Heart right ventricle (tissue), 16 donors: ENCODE measurements at regions not wholly inside any gene's neighbourhood (a gene's known extent, or its start where the extent isn't known, plus 50 kb on each side); places are given as distances from the start of the nearest gene placed in this dataset.
A peak's percentile ranks its signal among the peaks of the same experiment; 100 is the strongest.

Experiments used
- ATAC-seq, 8 donors: fragments of 200-7000 bp; cut with Tn5 transposase; one replicate each; pipeline ENCODE4 v1.9.1; 2020; ENCODE audit warnings: mild to moderate bottlenecking in 8 of 8, moderate library complexity in 8 of 8, moderate number of reproducible peaks in 1 of 8
- DNase-seq, 2 donors: peaks; one replicate each; pipeline ENCODE4 v3.0.0-alpha.2; 2020
- H3K27ac ChIP-seq, 10 donors: fragments of 200-600 bp; sonication (generic) in 2 of 10; one replicate each; pipeline versions ENCODE4 v1.5.0 to v1.8.0; 2020 to 2022; ENCODE audit warnings: mild to moderate bottlenecking in 3 of 10
- H3K27me3 ChIP-seq, 7 donors: fragments of 200-600 bp; one replicate each; pipeline ENCODE4 v1.8.0; 2021 to 2022; ENCODE audit warnings: mild to moderate bottlenecking in 2 of 7
- H3K36me3 ChIP-seq, 9 donors: fragments of 200-600 bp; sonication (generic) in 1 of 9; one replicate each; pipeline versions ENCODE4 v1.5.0 to v1.8.0; 2020 to 2022; ENCODE audit warnings: mild to moderate bottlenecking in 2 of 9
- H3K4me1 ChIP-seq, 9 donors: fragments of 200-600 bp; sonication (generic) in 1 of 9; one replicate each; pipeline versions ENCODE4 v1.5.0 to v1.8.0; 2020 to 2022; ENCODE audit warnings: mild to moderate bottlenecking in 4 of 9
- H3K4me3 ChIP-seq, 10 donors: fragments of 200-600 bp; sonication (generic) in 2 of 10; one replicate each; pipeline versions ENCODE4 v1.5.0 to v1.8.0; 2020 to 2022; ENCODE audit warnings: mild to moderate bottlenecking in 7 of 10, moderate library complexity in 2 of 10
- H3K9me3 ChIP-seq, 11 donors: fragments of 200-600 bp in 10 of 11; sonication (generic) in 2 of 11; one replicate each; pipeline versions ENCODE4 v1.5.0 to v1.8.0; 2013 to 2022; ENCODE audit warnings: mild to moderate bottlenecking in 2 of 11, control low read depth in 1 of 11, moderate library complexity in 1 of 11
- WGBS, 2 donors: extraction: QIAGEN DNeasy Blood & Tissue Kit; methylation state at CpG; one replicate each; pipeline ENCODE4 v1.1.7; 2013; ENCODE audit warnings: inconsistent platforms in 1 of 2; 5-methylcytosine and 5-hydroxymethylcytosine counted together
- intact Hi-C, 10 donors: fragments of 100-400 bp; cut with DNase I; formaldehyde crosslinking; loops; one replicate each; pipeline versions ENCODE4 v1.11.1 to v1.14.2; 2022
- TF ChIP-seq, protein P1 (sequence below), 9 donors: fragments of 200-600 bp; sonication (generic) in 2 of 9; IDR thresholded peaks; one replicate each; pipeline versions ENCODE4 v1.5.0 to v1.8.0; 2021 to 2022; ENCODE audit warnings: antibody characterized with exemption in 9 of 9, mild to moderate bottlenecking in 5 of 9, moderate library complexity in 1 of 9
- donor health status: Arrhythmogenic right ventricular cardiomyopathy.
- donor health status: ischemic (EF 13 %, LVEDD 7.1; RV severe dilation, severe dysfunction).
- donor health status: healthy with polysubstance abuse.
- donor health status: DM: no; HTN: yes; CAD: no.
- donor health status: DM: no; HTN: no; CAD: no.
- donor health status: ischemic (EF 25% LVEDD 6.9; RV normal size, moderate dysfunction).
- donor health status: ischemic (EF 25% LVEDD 5.7; RV mildly dilated, moderate dysfunction).
- donor health status: healthy.
- donor health status: DM: yes; HTN: yes; CAD: no.
- donor health status: Ischemic cardiomyopathy.
- donor health status: ischemic (EF 35%, LVEDD 5.7; RV mildly dilated, moderate dysfunction).
- donor health status: nonischemic (EF 11% LVEDD 7.7; RV severe dilation, severe dysfunction).
- donor health status: DM: yes; HTN: yes; CAD: no.
- donor health status: PGD.
- donor health status: ischemic (EF 29% LVEDD 5.4; RV normal size, mild dysfunction).
- donor health status: nonischemic (EF 23%, LVEDD 6.1; RV moderate dilation, normal function).

DNA sequence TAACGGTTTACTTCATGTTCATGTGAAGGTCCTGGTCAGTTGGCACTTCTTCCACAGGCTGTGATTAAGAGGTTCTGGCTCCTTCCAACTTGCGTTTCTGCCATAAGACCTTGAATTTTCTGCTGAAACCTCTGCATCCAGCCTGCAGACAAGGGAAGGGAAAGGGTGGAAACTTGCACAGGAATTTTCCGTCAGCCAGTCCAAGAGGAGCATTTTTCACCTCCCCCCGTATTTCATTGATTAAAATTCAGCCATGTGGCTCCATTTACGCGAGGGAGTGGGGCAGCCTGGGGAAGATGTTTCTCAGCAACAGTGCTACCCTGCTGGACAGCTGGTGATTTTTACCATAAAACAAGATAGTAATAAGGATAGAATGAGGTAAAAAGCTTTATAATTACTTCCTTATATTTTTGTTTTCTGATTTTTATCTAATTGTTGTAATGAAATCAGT, 101.5 kb upstream of the SMIM36 start:
- peaks cover 0 to 16% (median 5%) of the 10 kb centered on the region in 9 donors for H3K4me1 ChIP-seq
- no peak overlapping the region for H3K4me3 ChIP-seq
- no peak for DNase-seq
- H3K9me3 ChIP-seq = no peaks in the 10 kb centered on the region
- TF ChIP-seq, protein P1, sequence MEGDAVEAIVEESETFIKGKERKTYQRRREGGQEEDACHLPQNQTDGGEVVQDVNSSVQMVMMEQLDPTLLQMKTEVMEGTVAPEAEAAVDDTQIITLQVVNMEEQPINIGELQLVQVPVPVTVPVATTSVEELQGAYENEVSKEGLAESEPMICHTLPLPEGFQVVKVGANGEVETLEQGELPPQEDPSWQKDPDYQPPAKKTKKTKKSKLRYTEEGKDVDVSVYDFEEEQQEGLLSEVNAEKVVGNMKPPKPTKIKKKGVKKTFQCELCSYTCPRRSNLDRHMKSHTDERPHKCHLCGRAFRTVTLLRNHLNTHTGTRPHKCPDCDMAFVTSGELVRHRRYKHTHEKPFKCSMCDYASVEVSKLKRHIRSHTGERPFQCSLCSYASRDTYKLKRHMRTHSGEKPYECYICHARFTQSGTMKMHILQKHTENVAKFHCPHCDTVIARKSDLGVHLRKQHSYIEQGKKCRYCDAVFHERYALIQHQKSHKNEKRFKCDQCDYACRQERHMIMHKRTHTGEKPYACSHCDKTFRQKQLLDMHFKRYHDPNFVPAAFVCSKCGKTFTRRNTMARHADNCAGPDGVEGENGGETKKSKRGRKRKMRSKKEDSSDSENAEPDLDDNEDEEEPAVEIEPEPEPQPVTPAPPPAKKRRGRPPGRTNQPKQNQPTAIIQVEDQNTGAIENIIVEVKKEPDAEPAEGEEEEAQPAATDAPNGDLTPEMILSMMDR (IDR thresholded peaks at IDR 0.05) = no peak
- intact Hi-C loops = no loop called here
- peak in 4 of 8 donors; percentile 20 to 64 (median 35) for ATAC-seq
- WGBS, 2 donors = 61 to 72% methylated on average over 6 of the region's 6 CpGs
- H3K27ac ChIP-seq = no peak overlapping the region
- peaks cover 0 to 13% (median 0%) of the 10 kb centered on the region in 7 donors for H3K27me3 ChIP-seq
- H3K36me3 ChIP-seq = no peaks in the 10 kb centered on the region

DNA sequence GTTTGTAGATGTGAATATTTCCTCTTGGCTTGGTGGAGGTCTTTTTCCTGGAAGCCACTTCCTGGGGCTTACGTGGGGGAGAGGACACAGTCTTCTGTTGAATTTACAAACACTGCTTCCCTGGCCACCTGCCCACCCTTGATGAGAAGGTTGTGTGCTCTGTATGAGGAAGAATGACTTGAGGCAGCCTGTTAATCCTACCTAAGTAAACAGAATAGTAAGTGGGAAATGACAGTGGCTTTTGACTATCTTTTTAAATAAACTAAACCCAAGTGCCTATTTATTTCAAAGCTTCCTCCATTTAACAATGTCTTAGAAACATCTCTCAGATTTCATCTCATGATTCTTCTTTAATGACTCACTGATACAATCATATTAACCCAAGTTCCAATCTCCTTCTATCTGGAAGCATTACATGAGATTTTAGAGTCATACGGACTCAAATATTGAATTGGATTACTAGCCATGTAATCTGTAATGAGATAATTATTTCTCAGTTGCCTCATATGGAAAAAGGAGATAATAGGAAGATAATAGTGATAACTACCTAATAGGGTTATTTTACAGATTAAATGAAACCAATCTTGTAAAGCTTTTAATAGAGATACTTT, 96.6 kb upstream of the SMIM36 start:
- intact Hi-C loops = loop anchor here in 2 of 10 donors (5.0 to 10.0 kb wide), 3 partner anchors 34 to 76 kb away; no protein-coding TSS in a partner anchor
- Histone ChIP-seq H3K4me3 (no peak overlapping the region), H3K9me3 (no peaks in the 10 kb centered on the region), H3K27me3 (peaks cover 0 to 8% (median 0%) of the 10 kb centered on the region in 7 donors), H3K27ac (no peak overlapping the region), H3K36me3 (no peaks in the 10 kb centered on the region), H3K4me1 (peaks cover 0 to 20% (median 8%) of the 10 kb centered on the region in 9 donors)
- 37 to 40% methylated on average over 2 of the region's 2 CpGs for WGBS, 2 donors
- DNase-seq (peak; percentile 40 to 50), ATAC-seq (peak in 3 of 8 donors; percentile 65 to 74 (median 65))
- TF ChIP-seq, protein P1 (IDR thresholded peaks at IDR 0.05) = no peak

DNA sequence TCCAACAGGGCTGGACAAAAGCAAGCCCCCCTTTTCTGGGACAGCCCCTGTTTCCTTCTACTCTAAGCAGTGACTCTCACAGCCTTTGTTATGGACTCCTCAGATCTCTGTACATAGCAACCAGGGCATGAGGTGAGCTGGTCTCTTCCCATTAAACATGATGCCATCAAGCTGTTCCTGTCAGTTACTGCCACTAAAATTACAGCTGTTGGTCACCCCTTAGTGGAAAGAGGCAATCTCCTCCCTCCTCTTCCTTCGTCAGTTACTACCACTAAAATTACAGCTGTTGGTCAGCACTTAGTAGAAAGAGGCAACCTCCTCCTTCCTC, 95.2 kb upstream of the SMIM36 start:
- no peak for ATAC-seq
- H3K4me3 ChIP-seq = no peak overlapping the region
- WGBS, 2 donors = 58 to 59% methylated on average over 1 of the region's 1 CpG

DNA sequence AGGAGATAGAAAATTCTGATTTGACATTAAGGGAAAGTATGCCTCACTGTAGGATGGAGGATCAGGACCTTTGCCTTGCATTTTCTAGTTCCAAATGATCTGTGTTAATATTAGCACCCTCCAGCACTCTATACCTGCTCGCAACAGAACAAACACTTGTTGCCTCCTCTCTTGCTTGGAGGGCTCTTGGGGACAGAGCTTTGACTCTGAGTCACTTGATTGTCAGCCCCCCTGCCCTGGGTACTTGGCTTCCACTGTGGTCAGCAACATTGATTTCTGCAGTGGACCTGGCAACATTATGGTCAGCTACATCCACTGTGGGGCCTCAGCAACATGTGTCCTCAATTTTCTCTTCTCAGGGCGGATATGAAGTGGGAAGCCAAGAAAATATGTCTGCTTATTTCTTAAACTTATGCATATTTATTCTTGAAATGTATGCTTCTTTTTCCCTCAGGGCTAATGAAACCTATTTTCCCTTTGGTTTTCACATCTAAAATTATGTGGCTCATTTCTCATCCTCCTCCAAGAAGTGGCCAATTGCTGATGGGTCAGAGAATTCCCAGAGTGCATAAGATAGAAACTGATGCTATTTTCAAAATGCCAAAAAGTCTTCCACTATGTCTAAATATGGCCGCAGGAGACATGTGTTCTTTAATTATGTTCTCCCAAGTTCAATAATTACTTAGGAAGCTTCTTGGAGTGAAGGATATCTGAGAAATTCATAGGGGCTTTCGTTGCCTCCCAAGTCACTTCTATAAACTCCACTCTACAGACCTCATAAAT, 94.6 kb upstream of the SMIM36 start:
- H3K27ac ChIP-seq = no peak overlapping the region
- no peaks in the 10 kb centered on the region for H3K36me3 ChIP-seq
- DNase-seq (no peak), ATAC-seq (no peak)
- 89 to 90% methylated on average over 4 of the region's 4 CpGs for WGBS, 2 donors
- no peak overlapping the region for H3K4me3 ChIP-seq
- peaks cover 0 to 8% (median 3%) of the 10 kb centered on the region in 11 donors for H3K9me3 ChIP-seq
- H3K27me3 ChIP-seq = peaks cover 0 to 8% (median 0%) of the 10 kb centered on the region in 7 donors
- intact Hi-C loops = loop anchor here in 2 of 10 donors (5.0 to 10.0 kb wide), 3 partner anchors 36 to 74 kb away; no protein-coding TSS in a partner anchor
- TF ChIP-seq, protein P1 (IDR thresholded peaks at IDR 0.05) = no peak
- peaks cover 0 to 20% (median 8%) of the 10 kb centered on the region in 9 donors for H3K4me1 ChIP-seq

More for the DNA sequence above, 95.2 kb upstream of the SMIM36 start:
- TF ChIP-seq, protein P1 (IDR thresholded peaks at IDR 0.05) = no peak
- H3K4me1 ChIP-seq = peaks cover 0 to 20% (median 8%) of the 10 kb centered on the region in 9 donors
- peaks cover 0 to 5% (median under 1%) of the 10 kb centered on the region in 11 donors for H3K9me3 ChIP-seq
- H3K27me3 ChIP-seq = peaks cover 0 to 8% (median 0%) of the 10 kb centered on the region in 7 donors
- no peak for DNase-seq
- intact Hi-C loops = loop anchor here in 2 of 10 donors (5.0 to 10.0 kb wide), 3 partner anchors 36 to 74 kb away; no protein-coding TSS in a partner anchor
- H3K36me3 ChIP-seq = no peaks in the 10 kb centered on the region
- no peak overlapping the region for H3K27ac ChIP-seq
